Osteoblast (primary cell): ENCODE measurements at regions not wholly inside any gene's neighbourhood (a gene's known extent, or its start where the extent isn't known, plus 50 kb on each side); places are given as distances from the start of the nearest gene placed in this dataset.
A peak's percentile ranks its signal among the peaks of the same experiment; 100 is the strongest.

ENCODE experiments used
- DNase-seq: peaks from one replicate; pipeline ENCODE4 v3.0.0; 2011; ENCODE audit warnings: low spot score, mixed read lengths; ENCODE audit not compliant: insufficient read length; ENCODE audit errors: missing footprints
- H2AFZ ChIP-seq: 2 replicates; pipeline ENCODE4 v1.6.0; 2011; ENCODE audit warnings: mild to moderate bottlenecking, low read length
- H3K27ac ChIP-seq: 2 replicates; pipeline ENCODE4 v1.5.1; 2011; ENCODE audit warnings: mild to moderate bottlenecking, low read depth, low read length, moderate library complexity
- H3K27me3 ChIP-seq: 2 replicates; pipeline ENCODE4 v1.6.0; 2012; ENCODE audit warnings: mild to moderate bottlenecking, control low read depth, inconsistent platforms, low read length, moderate library complexity; ENCODE audit not compliant: insufficient read depth
- H3K36me3 ChIP-seq: 2 replicates; pipeline ENCODE4 v1.5.1; 2011; ENCODE audit warnings: mild to moderate bottlenecking, low read length, control low read depth, moderate library complexity; ENCODE audit not compliant: insufficient read depth
- H3K4me1 ChIP-seq: 2 replicates; pipeline ENCODE4 v1.5.1; 2011; ENCODE audit warnings: mild to moderate bottlenecking, low read length, control low read depth, moderate library complexity; ENCODE audit not compliant: insufficient read depth
- H3K4me2 ChIP-seq: 2 replicates; pipeline ENCODE4 v1.6.0; 2011; ENCODE audit warnings: mild to moderate bottlenecking, low read length; ENCODE audit not compliant: insufficient read depth
- H3K4me3 ChIP-seq: fragments of 200-600 bp; sonication (generic); 3 replicates; pipeline ENCODE4 v1.5.1; 2012; ENCODE audit warnings: mild to moderate bottlenecking, low read length, inconsistent platforms; ENCODE audit not compliant: insufficient read depth
- H3K79me2 ChIP-seq: 2 replicates; pipeline ENCODE4 v1.6.0; 2012; ENCODE audit warnings: mild to moderate bottlenecking, low read length, control low read depth, inconsistent platforms; ENCODE audit not compliant: insufficient read depth
- H3K9me3 ChIP-seq: 2 replicates; pipeline ENCODE4 v1.5.1; 2011; ENCODE audit warnings: low read depth, low read length, control low read depth
- H4K20me1 ChIP-seq: 2 replicates; pipeline ENCODE4 v1.6.0; 2012; ENCODE audit warnings: mild to moderate bottlenecking, low read length, control low read depth; ENCODE audit not compliant: insufficient read depth
- CTCF ChIP-seq: IDR thresholded peaks from 2 replicates; pipeline ENCODE4 v1.5.1; 2011; ENCODE audit warnings: mild to moderate bottlenecking, low read depth, low read length, moderate library complexity; ENCODE audit errors: extremely low read depth

- Histone ChIP-seq H4K20me1 (no peaks in the 10 kb centered on the region), H3K36me3 (no peaks in the 10 kb centered on the region), H3K27ac (peak overlapping the region; percentile 74), H3K4me3 (peak overlapping the region; percentile 34), H3K4me1 (peaks cover 17% of the 10 kb centered on the region), H2AFZ (peak overlapping the region; percentile 20), H3K27me3 (no peaks in the 10 kb centered on the region), H3K4me2 (peak overlapping the region; percentile 68), H3K9me3 (no peaks in the 10 kb centered on the region), H3K79me2 (no peaks in the 10 kb centered on the region)
- TF ChIP-seq CTCF = no peak
- DNase-seq = peak; percentile 98
Observed at GRCh38 chr9:129270903-129271431, 92.9 kb upstream of the IER5L start.

GRCh38 chr9:129270205-129270604 is 92.1 kb upstream of the IER5L start:
- no peaks in the 10 kb centered on the region for H3K9me3 ChIP-seq
- H4K20me1 ChIP-seq = no peaks in the 10 kb centered on the region
- no peaks in the 10 kb centered on the region for H3K27me3 ChIP-seq
- H2AFZ ChIP-seq = no peak overlapping the region
- no peaks in the 10 kb centered on the region for H3K79me2 ChIP-seq
- H3K4me3 ChIP-seq = no peak overlapping the region
- H3K4me1 ChIP-seq = peaks cover 17% of the 10 kb centered on the region
- no peak for TF ChIP-seq CTCF
- H3K36me3 ChIP-seq = no peaks in the 10 kb centered on the region
- H3K27ac ChIP-seq = peak overlapping the region; percentile 74
- no peak for DNase-seq
- peak overlapping the region; percentile 68 for H3K4me2 ChIP-seq

DNA sequence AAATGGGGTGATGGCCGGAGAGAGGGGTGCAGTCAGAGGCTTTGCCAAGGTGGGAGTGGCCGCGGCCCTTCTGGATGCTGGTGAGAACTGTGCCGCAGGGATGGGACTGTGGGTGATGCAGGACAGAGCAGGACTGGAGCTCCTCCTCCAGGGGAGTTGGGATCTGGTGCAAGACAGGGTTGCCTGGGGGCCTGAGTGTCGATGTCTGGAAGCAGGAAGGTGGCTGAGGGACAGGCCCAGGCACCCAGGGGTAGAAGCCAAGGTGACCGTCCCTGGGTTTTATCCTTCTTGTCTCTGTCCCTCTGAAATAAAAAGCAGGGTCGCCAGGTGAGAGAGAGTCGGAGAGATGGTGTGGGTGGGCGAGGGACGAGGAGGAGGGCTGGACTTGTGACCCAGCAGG is 89.1 kb upstream of the IER5L start:
- peaks cover 7% of the 10 kb centered on the region for H3K27me3 ChIP-seq
- no peak overlapping the region for H3K4me3 ChIP-seq
- H3K79me2 ChIP-seq = no peaks in the 10 kb centered on the region
- H3K4me2 ChIP-seq = no peak overlapping the region
- peaks cover 17% of the 10 kb centered on the region for H3K4me1 ChIP-seq
- no peak for TF ChIP-seq CTCF
- no peaks in the 10 kb centered on the region for H3K36me3 ChIP-seq
- H4K20me1 ChIP-seq = no peaks in the 10 kb centered on the region
- no peak overlapping the region for H3K27ac ChIP-seq
- H3K9me3 ChIP-seq = no peaks in the 10 kb centered on the region
- DNase-seq = no peak
- no peak overlapping the region for H2AFZ ChIP-seq

GRCh38 chr9:129266536-129266935 is 88.5 kb upstream of the IER5L start:
- no peak for TF ChIP-seq CTCF
- no peaks in the 10 kb centered on the region for H3K79me2 ChIP-seq

More at GRCh38 chr9:129266536-129266935, 88.5 kb upstream of the IER5L start:
- no peak overlapping the region for H3K27ac ChIP-seq
- H3K27me3 ChIP-seq = peaks cover 8% of the 10 kb centered on the region
- H3K4me2 ChIP-seq = no peak overlapping the region
- no peaks in the 10 kb centered on the region for H3K9me3 ChIP-seq
- H3K36me3 ChIP-seq = no peaks in the 10 kb centered on the region
- peaks cover 12% of the 10 kb centered on the region for H3K4me1 ChIP-seq
- no peak overlapping the region for H2AFZ ChIP-seq
- no peak overlapping the region for H3K4me3 ChIP-seq
- DNase-seq = no peak
- H4K20me1 ChIP-seq = no peaks in the 10 kb centered on the region
